Activated CD8-positive, alpha-beta memory T cell treated with anti-CD3 and anti-CD28 coated beads, Interleukin-2, amount 50 U/mL, for 24 hours (primary cell): ENCODE measurements at regions not wholly inside any gene's neighbourhood (a gene's known extent, or its start where the extent isn't known, plus 50 kb on each side); places are given as distances from the start of the nearest gene placed in this dataset.

ENCODE experiments used
- DNase-seq: peaks from one replicate; pipeline ENCODE4 v3.0.0-alpha.2; 2020; ENCODE audit errors: extremely low read depth

- DNase-seq: no peak
Measured at GRCh38 chrX:15983034-15983433, 128.4 kb upstream of the AP1S2 start.

- DNase-seq: no peak
Measured at GRCh38 chrX:15977644-15978043, 123.0 kb upstream of the AP1S2 start.

GRCh38 chrX:15976396-15976795 lies 121.8 kb upstream of the AP1S2 start:
- no peak for DNase-seq

GRCh38 chrX:15973946-15974345 lies 119.3 kb upstream of the AP1S2 start:
- DNase-seq: no peak

GRCh38 chrX:15973299-15973698 lies 118.7 kb upstream of the AP1S2 start:
- DNase-seq: no peak

- DNase-seq: no peak
Measured at GRCh38 chrX:15971696-15972095, 117.1 kb upstream of the AP1S2 start.

GRCh38 chrX:15963858-15964257 lies 109.2 kb upstream of the AP1S2 start:
- DNase-seq: no peak

GRCh38 chrX:15960237-15960636 lies 105.6 kb upstream of the AP1S2 start:
- no peak for DNase-seq

- no peak for DNase-seq
Measured at GRCh38 chrX:15956681-15957080, 102.1 kb upstream of the AP1S2 start.

- DNase-seq: no peak
Measured at GRCh38 chrX:15953801-15954200, 99.2 kb upstream of the AP1S2 start.

GRCh38 chrX:15952212-15952611 lies 97.6 kb upstream of the AP1S2 start:
- no peak for DNase-seq

GRCh38 chrX:15948318-15948660 lies 93.7 kb upstream of the AP1S2 start:
- no peak for DNase-seq

- DNase-seq: no peak
Measured at GRCh38 chrX:15947648-15948317, 93.2 kb upstream of the AP1S2 start.

GRCh38 chrX:15946783-15947580 lies 92.4 kb upstream of the AP1S2 start:
- no peak for DNase-seq

- no peak for DNase-seq
Measured at GRCh38 chrX:15943391-15943790, 88.8 kb upstream of the AP1S2 start.

- DNase-seq: no peak
Measured at GRCh38 chrX:15942307-15942706, 87.7 kb upstream of the AP1S2 start.

- DNase-seq: no peak
Measured at GRCh38 chrX:15939737-15940136, 85.1 kb upstream of the AP1S2 start.

- no peak for DNase-seq
Measured at GRCh38 chrX:15938072-15938471, 83.5 kb upstream of the AP1S2 start.

GRCh38 chrX:15931362-15931761 lies 76.7 kb upstream of the AP1S2 start:
- DNase-seq: no peak

GRCh38 chrX:15930585-15930984 lies 76.0 kb upstream of the AP1S2 start:
- no peak for DNase-seq

GRCh38 chrX:15929194-15929593 lies 74.6 kb upstream of the AP1S2 start:
- DNase-seq: no peak

- DNase-seq: no peak
Measured at GRCh38 chrX:15926622-15927021, 72.0 kb upstream of the AP1S2 start.

- no peak for DNase-seq
Measured at GRCh38 chrX:15918003-15918402, 63.4 kb upstream of the AP1S2 start.

- DNase-seq: no peak
Measured at GRCh38 chrX:15916704-15917084, 62.1 kb upstream of the AP1S2 start.
